ENCODE measurements at regions not wholly inside any gene's neighbourhood (a gene's known extent, or its start where the extent isn't known, plus 50 kb on each side); places are given as distances from the start of the nearest gene placed in this dataset.

DNA sequence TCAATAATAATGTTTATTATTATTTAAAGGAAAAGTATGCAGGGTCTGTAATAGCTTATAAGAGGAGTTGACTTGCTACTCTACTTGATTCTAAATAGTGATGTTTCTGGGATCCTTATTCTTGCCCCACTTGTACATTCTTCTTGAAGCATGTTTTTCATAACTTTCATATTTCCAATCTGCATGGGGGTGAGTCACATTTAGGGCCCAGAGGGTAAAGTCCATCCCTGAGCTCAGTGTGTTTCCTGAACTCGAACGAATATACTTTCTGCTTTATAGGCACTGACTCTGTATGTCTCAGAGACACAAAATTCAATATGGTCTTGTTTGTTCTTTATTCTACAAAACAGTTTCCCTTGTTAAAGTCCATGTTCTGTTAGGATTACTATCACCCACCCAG is 61.0 kb upstream of the SMIM30 start:
- no peak for TF ChIP-seq CTCF (IDR thresholded peaks at IDR 0.05; ENCODE audit: low read length)
- no peak for TF ChIP-seq EZH2 (optimal IDR thresholded peaks at IDR 0.05; ENCODE audit: low read depth, low read length)
- no peak for TF ChIP-seq EZH2phosphoT487 (IDR thresholded peaks at IDR 0.05; ENCODE audit: low read length)
